B cell (primary cell): ENCODE measurements at regions not wholly inside any gene's neighbourhood (a gene's known extent, or its start where the extent isn't known, plus 50 kb on each side); places are given as distances from the start of the nearest gene placed in this dataset.

Experiments used
- ATAC-seq: fragments of 200-7000 bp; cut with Tn5 transposase; one replicate; pipeline ENCODE4 v1.10.0; 2021; ENCODE audit warnings: low read depth, mild to moderate bottlenecking, moderate number of reproducible peaks, moderate library complexity
- CTCF ChIA-PET: fragments of 350-600 bp; sonication (Branson Sonifier 250); formaldehyde crosslinking; loops from one replicate; lab custom pipeline; 2021; ENCODE audit warnings: antibody characterized with exemption, inconsistent platforms; lab: Charles Lee
- POLR2A ChIA-PET: fragments of 350-600 bp; sonication (Branson Sonifier 250); formaldehyde crosslinking; loops from one replicate; lab custom pipeline; 2021; ENCODE audit warnings: antibody characterized with exemption; lab: Charles Lee
- DNase-seq: peaks from one replicate; pipeline ENCODE4 v3.0.0; 2013
- H2AFZ ChIP-seq: 2 replicates; pipeline ENCODE4 v1.6.1; 2012; ENCODE audit warnings: mild to moderate bottlenecking, low read depth, low read length; ENCODE audit not compliant: insufficient read depth, poor library complexity, severe bottlenecking
- H3K27ac ChIP-seq, 2 donors: 1 replicate in 1 of 2; 2 replicates in 1 of 2; pipeline ENCODE4 v1.5.1; 2012 to 2013; ENCODE audit warnings: low read length in 2 of 2, mild to moderate bottlenecking in 2 of 2, moderate library complexity in 1 of 2
- H3K27me3 ChIP-seq, 4 experiments: fragments of 200-600 bp in 1 of 4; sonication (generic) in 1 of 4; replicated peaks in 1 of 4; 1 replicate in 2 of 4; 2 replicates in 2 of 4; pipeline versions ENCODE4 v1.6.1 to v1.7.0; 2013 to 2016; ENCODE audit warnings: low read length in 3 of 4, mild to moderate bottlenecking in 2 of 4, mixed read lengths in 1 of 4, moderate library complexity in 1 of 4; ENCODE audit not compliant: insufficient read depth in 4 of 4, control insufficient read depth in 3 of 4; ENCODE audit errors: control extremely low read depth in 1 of 4
- H3K36me3 ChIP-seq, 2 experiments: replicated peaks in 1 of 2; 1 replicate in 1 of 2; 2 replicates in 1 of 2; pipeline versions ENCODE4 v1.6.1 to v1.7.1; 2013; ENCODE audit warnings: low read length in 1 of 2; ENCODE audit not compliant: insufficient read depth in 2 of 2, control insufficient read depth in 1 of 2; ENCODE audit errors: control extremely low read depth in 1 of 2, extremely low read depth in 1 of 2
- H3K4me1 ChIP-seq, 2 donors: fragments of 200-600 bp in 1 of 2; sonication (generic) in 1 of 2; 1 replicate in 1 of 2; 2 replicates in 1 of 2; pipeline versions ENCODE4 v1.5.1 to v1.6.1; 2013 to 2017; ENCODE audit warnings: low read length in 2 of 2; ENCODE audit not compliant: control insufficient read depth in 2 of 2, insufficient read depth in 2 of 2
- H3K4me2 ChIP-seq: replicated peaks from 2 replicates; pipeline ENCODE3; 2012; ENCODE audit warnings: mild to moderate bottlenecking, low read depth, low read length; ENCODE audit not compliant: poor library complexity, severe bottlenecking
- H3K4me3 ChIP-seq, 5 experiments: fragments of 200-600 bp in 1 of 5; sonication (generic) in 1 of 5; 1 replicate in 3 of 5; 2 replicates in 2 of 5; pipeline versions ENCODE4 v1.5.1 to v1.7.0; 2011 to 2016; ENCODE audit warnings: low read length in 4 of 5, mild to moderate bottlenecking in 4 of 5, low read depth in 2 of 5, control low read depth in 1 of 5, moderate library complexity in 1 of 5; ENCODE audit not compliant: insufficient read depth in 1 of 5; ENCODE audit errors: control extremely low read depth in 1 of 5, extremely low read depth in 1 of 5
- H3K79me2 ChIP-seq: fragments of 200-600 bp; sonication (generic); one replicate; pipeline ENCODE4 v1.6.0; 2016; ENCODE audit warnings: low read length; ENCODE audit not compliant: control insufficient read depth, insufficient read depth
- H3K9ac ChIP-seq: fragments of 200-600 bp; sonication (generic); 2 replicates; pipeline ENCODE4 v1.6.1; 2017; ENCODE audit warnings: mild to moderate bottlenecking, low read length, moderate library complexity
- H3K9me3 ChIP-seq, 3 donors: one replicate each; pipeline versions ENCODE4 v1.6.1 to v1.7.1; 2013; ENCODE audit warnings: low read length in 2 of 3; ENCODE audit not compliant: control insufficient read depth in 2 of 3, insufficient read depth in 1 of 3; ENCODE audit errors: control extremely low read depth in 1 of 3
- H4K20me1 ChIP-seq: 2 replicates; pipeline ENCODE4 v1.6.0; 2012; ENCODE audit warnings: mild to moderate bottlenecking, low read length; ENCODE audit not compliant: insufficient read depth, control insufficient read depth, poor library complexity, severe bottlenecking
- H3K27ac Mint-ChIP-seq: one replicate; pipeline ENCODE4 v1.8.0; 2021; ENCODE audit warnings: mixed read lengths
- H3K27me3 Mint-ChIP-seq: one replicate; pipeline ENCODE4 v1.8.0; 2021; ENCODE audit warnings: mixed read lengths
- H3K4me1 Mint-ChIP-seq: one replicate; pipeline ENCODE4 v1.8.0; 2021; ENCODE audit warnings: mixed read lengths
- H3K4me3 Mint-ChIP-seq: one replicate; pipeline ENCODE4 v1.8.0; 2021; ENCODE audit warnings: mixed read lengths
- H3K9me3 Mint-ChIP-seq: one replicate; pipeline ENCODE4 v1.8.0; 2022; ENCODE audit warnings: mixed read lengths; ENCODE audit not compliant: insufficient read depth
- EZH2 ChIP-seq: IDR thresholded peaks from 2 replicates; pipeline ENCODE4 v1.6.1; 2012; ENCODE audit warnings: borderline replicate concordance, low read depth, mild to moderate bottlenecking, moderate library complexity, low read length; ENCODE audit not compliant: insufficient read depth, poor library complexity, severe bottlenecking
- WGBS: methylation state at CpG from one replicate; pipeline ENCODE4 v1.1.5; 2013; ENCODE audit warnings: missing lambda C conversion rate; ENCODE audit not compliant: insufficient coverage; 5-methylcytosine and 5-hydroxymethylcytosine counted together
- intact Hi-C: fragments of 100-400 bp; cut with micrococcal nuclease; formaldehyde crosslinking; loops from one replicate; pipeline ENCODE4 v1.10.0; 2022
- TF ChIP-seq, protein P1 (sequence below): fragments of 200-600 bp; IDR thresholded peaks from one replicate; pipeline ENCODE4 v1.8.0; 2022; ENCODE audit warnings: antibody characterized with exemption, mild to moderate bottlenecking

DNA sequence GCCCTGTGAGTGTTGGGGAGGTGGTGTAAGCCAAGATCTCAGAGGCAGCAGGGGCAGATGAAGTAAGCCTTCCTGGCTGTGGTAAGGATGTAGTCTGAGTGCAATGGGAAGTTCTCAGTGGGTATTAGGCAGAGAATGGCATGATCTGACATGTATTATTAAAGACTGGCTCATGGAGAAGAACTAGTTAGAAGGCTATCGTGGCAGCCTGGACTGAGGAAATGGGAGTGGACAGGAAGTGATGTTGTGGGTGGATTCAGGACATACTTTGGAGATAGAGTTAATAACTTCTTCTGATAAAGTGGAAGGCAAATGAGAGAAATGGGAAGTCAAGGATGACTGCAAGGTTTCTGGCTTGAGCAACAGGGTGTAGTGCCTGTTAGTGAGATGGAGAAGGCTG is 250.9 kb upstream of the CFAP20DC start:
- intact Hi-C loops, result no loop called here
- Histone ChIP-seq H3K4me3 (no peak overlapping the region), H3K4me2 (no peak overlapping the region), H3K27ac (no peak overlapping the region), H4K20me1 (no peaks in the 10 kb centered on the region), H3K36me3 (no peaks in the 10 kb centered on the region), H3K9me3 (peaks cover 0 to 4% (median 1%) of the 10 kb centered on the region in 3 donors), H3K4me1 (peaks cover 4 to 9% of the 10 kb centered on the region in 2 donors), H3K9ac (no peak overlapping the region), H3K79me2 (no peaks in the 10 kb centered on the region), H2AFZ (no peak overlapping the region), H3K27me3 (no peaks in the 10 kb centered on the region)
- Mint-ChIP-seq H3K27ac (no peak overlapping the region), H3K4me1 (peaks cover 15% of the 10 kb centered on the region), H3K4me3 (no peak overlapping the region), H3K27me3 (no peaks in the 10 kb centered on the region), H3K9me3 (peaks cover 2% of the 10 kb centered on the region)
- ChIA-PET POLR2A (no interaction called here), CTCF (no interaction called here)
- no peak for ATAC-seq
- TF ChIP-seq EZH2, result no peak
- TF ChIP-seq, protein P1, sequence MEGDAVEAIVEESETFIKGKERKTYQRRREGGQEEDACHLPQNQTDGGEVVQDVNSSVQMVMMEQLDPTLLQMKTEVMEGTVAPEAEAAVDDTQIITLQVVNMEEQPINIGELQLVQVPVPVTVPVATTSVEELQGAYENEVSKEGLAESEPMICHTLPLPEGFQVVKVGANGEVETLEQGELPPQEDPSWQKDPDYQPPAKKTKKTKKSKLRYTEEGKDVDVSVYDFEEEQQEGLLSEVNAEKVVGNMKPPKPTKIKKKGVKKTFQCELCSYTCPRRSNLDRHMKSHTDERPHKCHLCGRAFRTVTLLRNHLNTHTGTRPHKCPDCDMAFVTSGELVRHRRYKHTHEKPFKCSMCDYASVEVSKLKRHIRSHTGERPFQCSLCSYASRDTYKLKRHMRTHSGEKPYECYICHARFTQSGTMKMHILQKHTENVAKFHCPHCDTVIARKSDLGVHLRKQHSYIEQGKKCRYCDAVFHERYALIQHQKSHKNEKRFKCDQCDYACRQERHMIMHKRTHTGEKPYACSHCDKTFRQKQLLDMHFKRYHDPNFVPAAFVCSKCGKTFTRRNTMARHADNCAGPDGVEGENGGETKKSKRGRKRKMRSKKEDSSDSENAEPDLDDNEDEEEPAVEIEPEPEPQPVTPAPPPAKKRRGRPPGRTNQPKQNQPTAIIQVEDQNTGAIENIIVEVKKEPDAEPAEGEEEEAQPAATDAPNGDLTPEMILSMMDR, result no peak
- DNase-seq, result no peak
- WGBS, result 38% methylated on average over 1 of the region's 1 CpG

DNA sequence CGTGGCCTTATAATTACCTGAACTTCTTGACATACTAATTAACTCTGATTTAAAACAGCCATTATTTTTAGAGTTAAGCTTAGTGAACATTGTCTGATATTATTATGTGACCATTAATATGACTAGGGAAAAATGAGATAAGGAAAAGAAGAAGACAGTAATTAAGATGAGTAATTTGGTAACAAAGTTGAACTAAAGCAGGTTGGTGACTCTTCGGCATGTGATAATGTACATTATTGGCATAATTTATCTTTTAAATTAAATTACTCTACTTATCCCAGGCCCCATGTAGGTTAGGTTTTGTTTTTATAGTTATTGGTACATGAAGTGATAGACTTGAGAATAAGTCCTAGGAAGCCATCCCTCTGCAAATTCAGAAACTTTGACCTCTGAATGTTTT is 249.7 kb upstream of the CFAP20DC start:
- Histone ChIP-seq H3K79me2 (no peaks in the 10 kb centered on the region), H3K36me3 (no peaks in the 10 kb centered on the region), H3K9ac (no peak overlapping the region), H3K9me3 (peaks cover 0 to 12% (median 1%) of the 10 kb centered on the region in 3 donors), H3K4me1 (peaks cover 4 to 9% of the 10 kb centered on the region in 2 donors), H4K20me1 (no peaks in the 10 kb centered on the region), H3K27ac (no peak overlapping the region), H3K27me3 (no peaks in the 10 kb centered on the region), H2AFZ (no peak overlapping the region), H3K4me3 (no peak overlapping the region), H3K4me2 (no peak overlapping the region)
- peaks cover 15% of the 10 kb centered on the region for H3K4me1 Mint-ChIP-seq
- no peak overlapping the region for H3K4me3 Mint-ChIP-seq
- peaks cover 2% of the 10 kb centered on the region for H3K9me3 Mint-ChIP-seq
- intact Hi-C loops, result no loop called here
- no peak for TF ChIP-seq EZH2
- TF ChIP-seq, protein P1, result no peak
- H3K27me3 Mint-ChIP-seq, result no peaks in the 10 kb centered on the region
- H3K27ac Mint-ChIP-seq, result no peak overlapping the region
- no CpG with 5 or more reads among the region's 2 CpGs for WGBS
- ATAC-seq (no peak), DNase-seq (no peak)
- CTCF ChIA-PET, result no interaction called here
- POLR2A ChIA-PET, result no interaction called here
